Ishikawa (cell line): ENCODE measurements at regions not wholly inside any gene's neighbourhood (a gene's known extent, or its start where the extent isn't known, plus 50 kb on each side); places are given as distances from the start of the nearest gene placed in this dataset.

Experiments
- CEBPB ChIP-seq: IDR thresholded peaks from 2 replicates; pipeline ENCODE4 v1.6.1; 2012
- CREB1 ChIP-seq: IDR thresholded peaks from 2 replicates; pipeline ENCODE4 v1.6.1; 2012; ENCODE audit warnings: low read depth
- EGR1 ChIP-seq: IDR thresholded peaks from 2 replicates; pipeline ENCODE4 v1.6.1; 2012
- EP300 ChIP-seq: IDR thresholded peaks from 2 replicates; pipeline ENCODE4 v1.6.1; 2012; ENCODE audit warnings: borderline replicate concordance
- FOXM1 ChIP-seq: IDR thresholded peaks from 2 replicates; pipeline ENCODE4 v1.6.1; 2012; ENCODE audit warnings: low read depth, borderline replicate concordance
- MAX ChIP-seq: IDR thresholded peaks from 2 replicates; pipeline ENCODE4 v1.6.1; 2012
- NFIC ChIP-seq: IDR thresholded peaks from 2 replicates; pipeline ENCODE4 v1.6.1; 2012
- RAD21 ChIP-seq: IDR thresholded peaks from 2 replicates; pipeline ENCODE4 v1.6.1; 2012; ENCODE audit warnings: low read depth
- TAF1 ChIP-seq: IDR thresholded peaks from 2 replicates; pipeline ENCODE4 v1.6.1; 2012; ENCODE audit warnings: low read depth, mild to moderate bottlenecking
- TCF12 ChIP-seq: IDR thresholded peaks from 2 replicates; pipeline ENCODE4 v1.6.1; 2012; ENCODE audit warnings: low read depth
- TEAD4 ChIP-seq: IDR thresholded peaks from 2 replicates; pipeline ENCODE4 v1.6.1; 2012
- YY1 ChIP-seq: IDR thresholded peaks from 2 replicates; pipeline ENCODE4 v1.6.1; 2012; ENCODE audit warnings: low read depth
- ZBTB7A ChIP-seq: IDR thresholded peaks from 2 replicates; pipeline ENCODE4 v1.6.1; 2012; ENCODE audit warnings: low read depth
- TF ChIP-seq, protein P1 (sequence below): IDR thresholded peaks from 2 replicates; pipeline ENCODE4 v1.6.1; 2012; ENCODE audit warnings: low read depth, mild to moderate bottlenecking
- TF ChIP-seq, protein P2 (sequence below): IDR thresholded peaks from 2 replicates; pipeline ENCODE4 v1.6.1; 2012

- no peak for TF ChIP-seq YY1
- no peak for TF ChIP-seq TAF1
- TF ChIP-seq, protein P1, sequence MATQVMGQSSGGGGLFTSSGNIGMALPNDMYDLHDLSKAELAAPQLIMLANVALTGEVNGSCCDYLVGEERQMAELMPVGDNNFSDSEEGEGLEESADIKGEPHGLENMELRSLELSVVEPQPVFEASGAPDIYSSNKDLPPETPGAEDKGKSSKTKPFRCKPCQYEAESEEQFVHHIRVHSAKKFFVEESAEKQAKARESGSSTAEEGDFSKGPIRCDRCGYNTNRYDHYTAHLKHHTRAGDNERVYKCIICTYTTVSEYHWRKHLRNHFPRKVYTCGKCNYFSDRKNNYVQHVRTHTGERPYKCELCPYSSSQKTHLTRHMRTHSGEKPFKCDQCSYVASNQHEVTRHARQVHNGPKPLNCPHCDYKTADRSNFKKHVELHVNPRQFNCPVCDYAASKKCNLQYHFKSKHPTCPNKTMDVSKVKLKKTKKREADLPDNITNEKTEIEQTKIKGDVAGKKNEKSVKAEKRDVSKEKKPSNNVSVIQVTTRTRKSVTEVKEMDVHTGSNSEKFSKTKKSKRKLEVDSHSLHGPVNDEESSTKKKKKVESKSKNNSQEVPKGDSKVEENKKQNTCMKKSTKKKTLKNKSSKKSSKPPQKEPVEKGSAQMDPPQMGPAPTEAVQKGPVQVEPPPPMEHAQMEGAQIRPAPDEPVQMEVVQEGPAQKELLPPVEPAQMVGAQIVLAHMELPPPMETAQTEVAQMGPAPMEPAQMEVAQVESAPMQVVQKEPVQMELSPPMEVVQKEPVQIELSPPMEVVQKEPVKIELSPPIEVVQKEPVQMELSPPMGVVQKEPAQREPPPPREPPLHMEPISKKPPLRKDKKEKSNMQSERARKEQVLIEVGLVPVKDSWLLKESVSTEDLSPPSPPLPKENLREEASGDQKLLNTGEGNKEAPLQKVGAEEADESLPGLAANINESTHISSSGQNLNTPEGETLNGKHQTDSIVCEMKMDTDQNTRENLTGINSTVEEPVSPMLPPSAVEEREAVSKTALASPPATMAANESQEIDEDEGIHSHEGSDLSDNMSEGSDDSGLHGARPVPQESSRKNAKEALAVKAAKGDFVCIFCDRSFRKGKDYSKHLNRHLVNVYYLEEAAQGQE, result no peak
- no peak for TF ChIP-seq TEAD4
- no peak for TF ChIP-seq EP300
- TF ChIP-seq, protein P2, sequence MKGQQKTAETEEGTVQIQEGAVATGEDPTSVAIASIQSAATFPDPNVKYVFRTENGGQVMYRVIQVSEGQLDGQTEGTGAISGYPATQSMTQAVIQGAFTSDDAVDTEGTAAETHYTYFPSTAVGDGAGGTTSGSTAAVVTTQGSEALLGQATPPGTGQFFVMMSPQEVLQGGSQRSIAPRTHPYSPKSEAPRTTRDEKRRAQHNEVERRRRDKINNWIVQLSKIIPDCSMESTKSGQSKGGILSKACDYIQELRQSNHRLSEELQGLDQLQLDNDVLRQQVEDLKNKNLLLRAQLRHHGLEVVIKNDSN, result no peak
- no peak for TF ChIP-seq MAX
Observed at GRCh38 chr4:178412455-178412854, 970.2 kb upstream of the AGA start.

DNA sequence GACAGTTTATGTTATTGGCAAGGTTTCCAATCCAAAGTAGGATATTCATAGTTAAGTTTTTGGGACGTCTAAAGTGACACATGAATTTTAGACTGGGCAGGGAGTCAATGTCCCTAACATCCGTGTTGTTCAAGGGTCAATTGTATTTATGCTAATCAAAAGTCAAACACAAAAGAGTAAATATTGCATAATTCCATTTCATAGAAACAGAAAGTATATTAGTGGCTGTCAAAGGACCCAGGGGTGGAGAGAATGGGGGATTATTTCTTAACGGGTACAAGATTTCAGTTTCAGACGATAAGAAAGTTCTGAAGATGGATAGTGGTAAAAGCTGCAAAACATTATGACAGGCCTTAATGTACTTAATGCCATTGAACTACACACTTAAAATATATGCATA is 971.8 kb upstream of the AGA start:
- TF ChIP-seq TAF1, result no peak
- TF ChIP-seq, protein P2, result no peak
- no peak for TF ChIP-seq EP300

DNA sequence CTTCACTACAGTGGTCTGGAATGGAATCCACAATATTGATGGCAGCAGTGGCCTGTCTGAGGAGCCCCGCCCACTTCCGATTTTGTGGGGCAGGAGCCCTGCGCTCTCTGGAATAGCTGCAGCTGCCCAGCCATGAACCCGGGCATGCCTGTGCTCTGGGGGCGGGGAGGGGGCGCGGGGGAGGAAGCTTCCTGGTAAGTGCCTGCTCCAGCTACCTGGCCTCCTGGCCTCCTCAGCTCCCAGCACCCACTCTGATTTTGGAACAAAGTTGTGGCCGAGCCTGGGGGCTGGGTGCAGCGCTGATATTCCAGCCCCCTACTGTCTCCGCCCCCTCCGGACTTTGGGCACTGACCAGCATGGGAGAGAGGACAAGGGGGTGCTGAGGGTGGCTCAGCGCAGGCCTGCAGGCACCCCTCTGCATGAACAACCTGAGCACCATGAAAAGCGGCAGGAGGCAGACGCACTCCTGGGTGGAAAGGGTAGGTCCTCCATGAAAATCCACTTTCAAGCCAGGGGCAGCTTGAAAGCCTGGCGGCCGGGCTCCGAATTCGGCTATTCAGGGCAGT is 972.7 kb upstream of the AGA start:
- TF ChIP-seq ZBTB7A, result no peak
- TF ChIP-seq YY1, result no peak
- no peak for TF ChIP-seq CREB1
- no peak for TF ChIP-seq TAF1
- no peak for TF ChIP-seq RAD21
- no peak for TF ChIP-seq TEAD4
- TF ChIP-seq TCF12, result no peak
- TF ChIP-seq CEBPB, result no peak
- TF ChIP-seq FOXM1, result no peak
- no peak for TF ChIP-seq EGR1
- no peak for TF ChIP-seq NFIC
- no peak for TF ChIP-seq EP300
- no peak for TF ChIP-seq MAX

DNA sequence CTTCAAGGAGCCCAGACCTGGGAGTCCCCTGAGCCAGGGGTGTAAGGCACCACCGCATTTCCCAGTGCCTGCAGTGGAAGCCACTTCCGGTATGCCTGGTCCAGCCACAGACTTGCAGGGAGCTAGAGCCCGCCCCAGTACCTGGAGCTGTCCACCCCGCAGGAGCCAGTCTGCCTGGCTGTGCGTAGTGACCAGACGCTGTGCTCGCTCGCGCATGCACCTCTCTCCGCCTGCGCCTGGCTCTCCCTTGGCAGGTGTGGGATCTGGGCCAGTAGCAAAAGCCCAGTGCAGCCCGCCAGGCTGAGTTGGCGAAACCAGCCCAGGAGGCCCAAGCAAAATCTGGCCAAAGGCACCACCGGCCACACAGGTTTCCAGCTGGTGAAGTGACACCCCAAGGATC is 973.7 kb upstream of the AGA start:
- no peak for TF ChIP-seq FOXM1
- TF ChIP-seq CREB1, result no peak

GRCh38 chr4:178423366-178423765 is 981.1 kb upstream of the AGA start:
- TF ChIP-seq TAF1, result no peak
- TF ChIP-seq EGR1, result no peak
- no peak for TF ChIP-seq TEAD4
- TF ChIP-seq YY1, result no peak
- TF ChIP-seq TCF12, result no peak
- TF ChIP-seq RAD21, result no peak
- TF ChIP-seq NFIC, result no peak
- TF ChIP-seq, protein P1, result no peak
- TF ChIP-seq, protein P2, result no peak
- no peak for TF ChIP-seq CEBPB
- no peak for TF ChIP-seq FOXM1
- TF ChIP-seq MAX, result no peak
- TF ChIP-seq CREB1, result no peak
- no peak for TF ChIP-seq EP300
- no peak for TF ChIP-seq ZBTB7A

DNA sequence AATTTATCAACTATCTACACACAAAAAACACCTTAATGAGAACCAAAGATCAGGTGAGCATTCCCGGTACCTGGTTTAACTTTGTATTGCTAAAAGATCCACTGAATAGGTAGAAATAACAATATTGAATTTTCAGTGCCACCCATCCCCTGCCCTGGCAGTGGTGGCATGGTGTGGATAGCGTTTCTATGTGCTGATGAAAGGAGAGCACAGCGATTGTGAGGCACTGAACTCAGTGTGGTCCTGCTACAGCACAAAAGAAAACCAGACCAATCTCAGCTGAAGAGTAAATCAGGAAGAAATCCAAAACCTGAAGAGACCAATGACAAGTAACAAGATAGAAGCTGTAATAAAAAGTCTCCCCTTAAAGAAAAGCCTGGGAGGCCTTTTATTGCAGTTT is 984.6 kb upstream of the AGA start:
- TF ChIP-seq TEAD4 (no peak), YY1 (no peak), CEBPB (no peak), MAX (no peak), RAD21 (no peak)
